NCI-H1930 (cell line): ENCODE measurements at regions not wholly inside any gene's neighbourhood (a gene's known extent, or its start where the extent isn't known, plus 50 kb on each side); places are given as distances from the start of the nearest gene placed in this dataset.
"Not testable (repeated sequence)": the region's sequence is repeated elsewhere in the genome, so short reads cannot be mapped to it uniquely, and the experiment has no call there.

Experiments used
- DNase-seq, 2 experiments: peaks; one replicate each; lab custom pipeline; 2025; lab: John Stamatoyannopoulos, UW

GRCh38 chr5:122669709-122670108 lies 105.2 kb upstream of the SNX2 start:
- DNase-seq = not testable (repeated sequence)

GRCh38 chr5:122673343-122673742 lies 101.5 kb upstream of the SNX2 start:
- DNase-seq = no peak

GRCh38 chr5:122674385-122674784 lies 100.5 kb upstream of the SNX2 start:
- DNase-seq = no peak

GRCh38 chr5:122680623-122681350 lies 94.1 kb upstream of the SNX2 start:
- no peak for DNase-seq

- no peak for DNase-seq
Measured at GRCh38 chr5:122683631-122684030, 91.2 kb upstream of the SNX2 start.

GRCh38 chr5:122690266-122690665 lies 84.6 kb upstream of the SNX2 start:
- DNase-seq = no peak

- DNase-seq = no peak
Measured at GRCh38 chr5:122691931-122692330, 82.9 kb upstream of the SNX2 start.

GRCh38 chr5:122693963-122694362 lies 80.9 kb upstream of the SNX2 start:
- DNase-seq = no peak

GRCh38 chr5:122694884-122695283 lies 80.0 kb upstream of the SNX2 start:
- DNase-seq = no peak

GRCh38 chr5:122696735-122697134 lies 78.1 kb upstream of the SNX2 start:
- DNase-seq = not testable (repeated sequence)

GRCh38 chr5:122697191-122697590 lies 77.7 kb upstream of the SNX2 start:
- no peak for DNase-seq

- no peak for DNase-seq
Measured at GRCh38 chr5:122699201-122699600, 75.7 kb upstream of the SNX2 start.

GRCh38 chr5:122701640-122702523 lies 73.0 kb upstream of the SNX2 start:
- DNase-seq = no peak

GRCh38 chr5:122702524-122702875 lies 72.4 kb upstream of the SNX2 start:
- no peak for DNase-seq

GRCh38 chr5:122703203-122703602 lies 71.7 kb upstream of the SNX2 start:
- DNase-seq = no peak

- DNase-seq = no peak
Measured at GRCh38 chr5:122704247-122705036, 70.4 kb upstream of the SNX2 start.

- no peak for DNase-seq
Measured at GRCh38 chr5:122705851-122706250, 69.0 kb upstream of the SNX2 start.

- no peak for DNase-seq
Measured at GRCh38 chr5:122707796-122708195, 67.1 kb upstream of the SNX2 start.

- DNase-seq = no peak
Measured at GRCh38 chr5:122713041-122713440, 61.8 kb upstream of the SNX2 start.

- no peak for DNase-seq
Measured at GRCh38 chr5:122715095-122715494, 59.8 kb upstream of the SNX2 start.

GRCh38 chr5:122718611-122719010 lies 56.3 kb upstream of the SNX2 start:
- DNase-seq = no peak

GRCh38 chr5:122719991-122720746 lies 54.7 kb upstream of the SNX2 start:
- DNase-seq = no peak
